ENCODE measurements at regions not wholly inside any gene's neighbourhood (a gene's known extent, or its start where the extent isn't known, plus 50 kb on each side); places are given as distances from the start of the nearest gene placed in this dataset.

- ChIA-PET CTCF (ENCODE audit: partially characterized antibody) (interaction anchor here (0.7 to 3.0 kb wide), 5 partner anchors 13 to 239 kb away, joined by 3 to 14 read pairs (median 4); partner anchors contain the start of gene SNX18), POLR2A (ENCODE audit: partially characterized antibody) (interaction anchor here (1.1 to 4.1 kb wide), 7 partner anchors 10 to 240 kb away, joined by 3 to 42 read pairs (median 6); partner anchors contain the start of gene SNX18)
- no peak overlapping the region for H3K27ac ChIP-seq (ENCODE audit: low read depth, low read length)
- H3K27ac Mint-ChIP-seq = peak overlapping the region in 4 of 7 donors; percentile 17 to 54 (median 43)
- H3K9me3 Mint-ChIP-seq = peaks cover 0 to 7% (median 0%) of the 10 kb centered on the region in 8 donors
- H3K4me1 ChIP-seq (ENCODE audit: insufficient read depth, low read length) = peaks cover 23% of the 10 kb centered on the region
- no peak for DNase-seq
- H3K9me3 ChIP-seq (ENCODE audit: control insufficient read depth in 1 of 2, low read length in 2 of 2) = no peaks in the 10 kb centered on the region
- intact Hi-C loops (cut with micrococcal nuclease) = no loop called here
- H3K36me3 Mint-ChIP-seq = no peaks in the 10 kb centered on the region
- no peaks in the 10 kb centered on the region for H3K27me3 Mint-ChIP-seq
- H3K4me3 Mint-ChIP-seq = peak overlapping the region in 6 of 8 donors; percentile 22 to 75 (median 70)
- no peak overlapping the region for H3K4me3 ChIP-seq (ENCODE audit: low read length in 2 of 2)
- H3K36me3 ChIP-seq (ENCODE audit: insufficient read depth, low read length) = no peaks in the 10 kb centered on the region
- peaks cover 17 to 34% (median 28%) of the 10 kb centered on the region in 4 donors for H3K4me1 Mint-ChIP-seq
- H3K27me3 ChIP-seq (ENCODE audit: insufficient read depth, low read length) = no peaks in the 10 kb centered on the region
Observed at GRCh38 chr5:54756796-54757402, 228.5 kb downstream of the ESM1 start.

DNA sequence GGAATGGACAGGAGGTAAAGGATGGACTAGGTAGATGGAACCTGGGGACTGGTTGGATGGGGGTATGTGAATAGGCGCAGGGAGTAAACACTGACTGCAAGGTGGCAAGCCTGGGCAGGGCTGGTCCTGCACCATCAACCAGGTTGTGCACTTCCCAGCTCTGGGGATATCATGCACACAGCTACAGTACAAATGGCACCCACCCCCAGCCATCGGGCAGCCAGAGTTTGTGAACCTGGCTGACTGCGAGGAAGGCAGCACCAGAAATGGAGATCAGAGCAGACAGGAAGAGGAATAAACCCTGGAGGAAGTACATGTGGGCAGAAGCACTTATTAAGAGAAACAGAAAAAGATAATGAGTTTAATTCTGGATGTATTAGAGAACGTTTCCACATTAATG lies 229.1 kb downstream of the ESM1 start:
- ChIA-PET CTCF (ENCODE audit: partially characterized antibody) (interaction anchor here (1.0 to 3.0 kb wide), 4 partner anchors 12 to 238 kb away, joined by 3 to 14 read pairs (median 5); partner anchors contain the start of gene SNX18), POLR2A (ENCODE audit: partially characterized antibody) (interaction anchor here (0.9 to 4.1 kb wide), 7 partner anchors 12 to 446 kb away, joined by 3 to 42 read pairs (median 6); partner anchors contain the start of genes ARL15 and SNX18)
- H3K4me1 Mint-ChIP-seq = peaks cover 17 to 34% (median 29%) of the 10 kb centered on the region in 4 donors
- peak overlapping the region in 6 of 7 donors; percentile 14 to 54 (median 43) for H3K27ac Mint-ChIP-seq
- H3K36me3 ChIP-seq (ENCODE audit: insufficient read depth, low read length) = no peaks in the 10 kb centered on the region
- no peaks in the 10 kb centered on the region for H3K27me3 ChIP-seq (ENCODE audit: insufficient read depth, low read length)
- no peaks in the 10 kb centered on the region for H3K36me3 Mint-ChIP-seq
- peaks cover 23% of the 10 kb centered on the region for H3K4me1 ChIP-seq (ENCODE audit: insufficient read depth, low read length)
- peaks cover 0 to 7% (median 0%) of the 10 kb centered on the region in 8 donors for H3K9me3 Mint-ChIP-seq
- intact Hi-C loops (cut with micrococcal nuclease) = no loop called here
- H3K27ac ChIP-seq (ENCODE audit: low read depth, low read length) = no peak overlapping the region
- DNase-seq = peak in 1 of 5 donors; percentile 7
- H3K27me3 Mint-ChIP-seq = no peaks in the 10 kb centered on the region
- no peak overlapping the region for H3K4me3 ChIP-seq (ENCODE audit: low read length in 2 of 2)
- peak overlapping the region in 7 of 8 donors; percentile 22 to 75 (median 68) for H3K4me3 Mint-ChIP-seq
- H3K9me3 ChIP-seq (ENCODE audit: control insufficient read depth in 1 of 2, low read length in 2 of 2) = no peaks in the 10 kb centered on the region

DNA sequence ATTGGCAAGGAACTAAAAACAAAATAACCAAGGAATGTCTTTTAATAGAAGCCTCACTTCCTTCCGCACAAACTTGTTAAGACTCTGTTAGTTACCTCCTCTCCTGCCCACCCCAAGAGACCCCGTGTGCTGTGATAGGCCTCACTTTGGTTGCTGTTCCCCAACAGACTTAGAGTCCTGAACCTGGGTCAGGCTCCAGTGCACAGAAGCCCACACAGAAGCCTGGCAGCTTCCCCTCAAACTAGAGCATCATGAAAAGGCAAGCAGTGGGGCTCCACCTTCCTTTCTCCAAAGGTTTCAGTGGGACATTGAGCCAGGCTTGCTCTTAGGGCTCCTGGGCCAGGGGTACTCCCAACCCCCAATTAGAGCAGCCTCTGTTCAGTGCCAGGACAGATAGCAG lies 230.5 kb downstream of the ESM1 start:
- Mint-ChIP-seq H3K9me3 (peaks cover 0 to 10% (median 0%) of the 10 kb centered on the region in 8 donors), H3K4me1 (peaks cover 17 to 36% (median 29%) of the 10 kb centered on the region in 4 donors), H3K36me3 (no peaks in the 10 kb centered on the region), H3K27me3 (no peaks in the 10 kb centered on the region), H3K27ac (no peak overlapping the region), H3K4me3 (no peak overlapping the region)
- Histone ChIP-seq H3K27ac (ENCODE audit: low read depth, low read length) (no peak overlapping the region), H3K27me3 (ENCODE audit: insufficient read depth, low read length) (no peaks in the 10 kb centered on the region), H3K36me3 (ENCODE audit: insufficient read depth, low read length) (no peaks in the 10 kb centered on the region), H3K4me1 (ENCODE audit: insufficient read depth, low read length) (peaks cover 23% of the 10 kb centered on the region), H3K4me3 (ENCODE audit: low read length in 2 of 2) (no peak overlapping the region), H3K9me3 (ENCODE audit: control insufficient read depth in 1 of 2, low read length in 2 of 2) (no peaks in the 10 kb centered on the region)
- ChIA-PET CTCF (ENCODE audit: partially characterized antibody) (interaction anchor here (0.7 to 3.0 kb wide), 2 partner anchors 14 to 90 kb away, joined by 3 to 14 read pairs; no protein-coding TSS in a partner anchor), POLR2A (ENCODE audit: partially characterized antibody) (interaction anchor here (1.8 to 4.1 kb wide), 4 partner anchors 10 to 238 kb away, joined by 6 to 42 read pairs (median 10); partner anchors contain the start of gene SNX18)
- no peak for DNase-seq
- intact Hi-C loops (cut with micrococcal nuclease) = no loop called here

DNA sequence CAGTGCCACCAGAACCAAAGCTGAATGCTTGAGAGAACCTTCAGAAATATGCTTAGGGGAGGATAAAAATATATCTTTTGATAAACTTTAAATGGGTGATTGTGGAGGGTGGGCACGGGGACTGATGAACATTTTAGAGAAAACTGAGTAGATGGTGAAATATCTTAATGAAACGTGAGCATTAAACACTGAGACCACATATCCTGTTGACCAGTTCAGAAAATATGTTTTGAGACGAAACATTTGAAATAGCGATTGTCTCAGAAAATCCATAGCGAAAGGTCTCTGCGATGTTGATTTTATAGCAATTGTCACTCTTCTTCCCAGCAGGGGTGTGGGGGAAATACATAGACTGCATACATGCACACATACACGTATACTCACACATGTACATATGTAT lies 231.0 kb downstream of the ESM1 start:
- no peak overlapping the region for H3K4me3 ChIP-seq (ENCODE audit: low read length in 2 of 2)
- Mint-ChIP-seq H3K9me3 (peaks cover 0 to 10% (median 0%) of the 10 kb centered on the region in 8 donors), H3K4me3 (no peak overlapping the region), H3K27ac (no peak overlapping the region), H3K27me3 (no peaks in the 10 kb centered on the region), H3K4me1 (peaks cover 17 to 36% (median 29%) of the 10 kb centered on the region in 4 donors), H3K36me3 (no peaks in the 10 kb centered on the region)
- ChIA-PET POLR2A (ENCODE audit: partially characterized antibody) (interaction anchor here (2.1 kb wide), 1 partner anchor 10 kb away, joined by 13 read pairs; no protein-coding TSS in a partner anchor), CTCF (ENCODE audit: partially characterized antibody) (interaction anchor here (1.7 kb wide), 1 partner anchor 235 kb away, joined by 4 read pairs; no protein-coding TSS in a partner anchor)
- H3K27me3 ChIP-seq (ENCODE audit: insufficient read depth, low read length) = no peaks in the 10 kb centered on the region
- no peaks in the 10 kb centered on the region for H3K36me3 ChIP-seq (ENCODE audit: insufficient read depth, low read length)
- H3K9me3 ChIP-seq (ENCODE audit: control insufficient read depth in 1 of 2, low read length in 2 of 2) = no peaks in the 10 kb centered on the region
- no peak for DNase-seq
- H3K4me1 ChIP-seq (ENCODE audit: insufficient read depth, low read length) = peaks cover 23% of the 10 kb centered on the region
- intact Hi-C loops (cut with micrococcal nuclease) = no loop called here
- no peak overlapping the region for H3K27ac ChIP-seq (ENCODE audit: low read depth, low read length)

DNA sequence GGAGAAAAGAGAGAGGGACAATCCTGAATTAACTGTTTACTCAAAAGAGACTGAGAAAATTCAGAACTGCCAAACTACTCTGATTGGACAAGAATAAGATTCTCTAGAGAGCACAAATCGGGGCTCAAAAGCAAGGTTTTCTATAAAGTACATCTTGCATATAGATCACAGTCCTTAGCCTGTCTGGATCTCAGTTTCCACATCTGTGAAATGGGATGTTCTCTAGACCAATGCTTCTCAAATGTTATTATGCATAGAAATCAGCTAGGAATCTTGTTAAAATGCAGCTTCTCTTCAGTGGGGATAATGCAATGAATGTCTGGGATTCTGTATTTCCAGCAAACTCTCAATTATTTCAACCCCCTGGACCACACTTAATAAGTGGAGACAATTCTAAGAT lies 231.6 kb downstream of the ESM1 start:
- CTCF ChIA-PET (ENCODE audit: partially characterized antibody) = interaction anchor here (1.3 to 1.7 kb wide), 3 partner anchors 9 to 234 kb away, joined by 3 to 4 read pairs (median 3); no protein-coding TSS in a partner anchor
- Mint-ChIP-seq H3K27ac (no peak overlapping the region), H3K4me3 (no peak overlapping the region), H3K36me3 (no peaks in the 10 kb centered on the region), H3K9me3 (peaks cover 0 to 10% (median 0%) of the 10 kb centered on the region in 8 donors), H3K4me1 (peaks cover 17 to 36% (median 29%) of the 10 kb centered on the region in 4 donors), H3K27me3 (no peaks in the 10 kb centered on the region)
- POLR2A ChIA-PET (ENCODE audit: partially characterized antibody) = interaction anchor here (0.9 to 2.6 kb wide), 5 partner anchors 9 to 232 kb away, joined by 3 to 13 read pairs (median 5); no protein-coding TSS in a partner anchor
- no peaks in the 10 kb centered on the region for H3K9me3 ChIP-seq (ENCODE audit: control insufficient read depth in 1 of 2, low read length in 2 of 2)
- no peak for DNase-seq
- no peaks in the 10 kb centered on the region for H3K36me3 ChIP-seq (ENCODE audit: insufficient read depth, low read length)
- H3K4me3 ChIP-seq (ENCODE audit: low read length in 2 of 2) = no peak overlapping the region
- no peak overlapping the region for H3K27ac ChIP-seq (ENCODE audit: low read depth, low read length)
- H3K4me1 ChIP-seq (ENCODE audit: insufficient read depth, low read length) = peaks cover 23% of the 10 kb centered on the region
- intact Hi-C loops (cut with micrococcal nuclease) = no loop called here
- H3K27me3 ChIP-seq (ENCODE audit: insufficient read depth, low read length) = no peaks in the 10 kb centered on the region

DNA sequence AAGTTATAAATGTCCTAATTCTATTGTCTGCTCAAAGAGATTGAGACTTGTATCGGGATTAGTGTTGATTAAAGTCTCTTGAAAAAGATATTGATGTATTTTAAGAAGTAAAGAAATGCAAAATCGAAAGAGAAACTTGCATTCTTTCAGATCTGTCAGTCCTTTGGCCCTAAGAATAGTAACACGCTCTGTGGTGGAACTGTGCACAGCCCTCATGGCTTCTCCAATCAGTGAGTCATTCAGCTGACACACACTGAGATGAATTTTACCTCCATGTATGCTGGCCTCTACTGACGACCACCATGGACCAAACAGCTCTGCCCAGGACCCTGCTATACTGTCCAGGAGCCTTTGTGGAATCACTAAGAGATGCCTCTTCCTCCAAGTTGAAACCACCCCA lies 232.4 kb downstream of the ESM1 start:
- H3K9me3 Mint-ChIP-seq = peaks cover 0 to 10% (median 0%) of the 10 kb centered on the region in 8 donors
- peak overlapping the region in 5 of 7 donors; percentile 3 to 75 (median 65) for H3K27ac Mint-ChIP-seq
- H3K27me3 Mint-ChIP-seq = no peaks in the 10 kb centered on the region
- Histone ChIP-seq H3K36me3 (ENCODE audit: insufficient read depth, low read length) (no peaks in the 10 kb centered on the region), H3K27me3 (ENCODE audit: insufficient read depth, low read length) (no peaks in the 10 kb centered on the region), H3K4me3 (ENCODE audit: low read length in 2 of 2) (no peak overlapping the region), H3K4me1 (ENCODE audit: insufficient read depth, low read length) (peaks cover 23% of the 10 kb centered on the region), H3K27ac (ENCODE audit: low read depth, low read length) (no peak overlapping the region), H3K9me3 (ENCODE audit: control insufficient read depth in 1 of 2, low read length in 2 of 2) (no peaks in the 10 kb centered on the region)
- peak in 2 of 5 donors; percentile 16 to 25 for DNase-seq
- ChIA-PET CTCF (ENCODE audit: partially characterized antibody) (interaction anchor here (1.3 to 1.7 kb wide), 4 partner anchors 8 to 234 kb away, joined by 3 to 4 read pairs (median 3); no protein-coding TSS in a partner anchor), POLR2A (ENCODE audit: partially characterized antibody) (interaction anchor here (0.9 to 2.6 kb wide), 5 partner anchors 9 to 232 kb away, joined by 3 to 13 read pairs (median 5); no protein-coding TSS in a partner anchor)
- no peaks in the 10 kb centered on the region for H3K36me3 Mint-ChIP-seq
- peaks cover 17 to 36% (median 29%) of the 10 kb centered on the region in 4 donors for H3K4me1 Mint-ChIP-seq
- intact Hi-C loops (cut with micrococcal nuclease) = no loop called here
- H3K4me3 Mint-ChIP-seq = peak overlapping the region in 6 of 8 donors; percentile 12 to 75 (median 70)

GRCh38 chr5:54748527-54748926 lies 231.0 kb downstream of the SNX18 start:
- H3K36me3 ChIP-seq (ENCODE audit: insufficient read depth, low read length) = no peaks in the 10 kb centered on the region
- no peaks in the 10 kb centered on the region for H3K27me3 ChIP-seq (ENCODE audit: insufficient read depth, low read length)
- no peaks in the 10 kb centered on the region for H3K9me3 ChIP-seq (ENCODE audit: control insufficient read depth in 1 of 2, low read length in 2 of 2)
- H3K4me3 ChIP-seq (ENCODE audit: low read length in 2 of 2) = no peak overlapping the region
- DNase-seq = no peak
- no peak overlapping the region for H3K4me3 Mint-ChIP-seq
- H3K9me3 Mint-ChIP-seq = peaks cover 0 to 2% (median 0%) of the 10 kb centered on the region in 8 donors
- ChIA-PET POLR2A (ENCODE audit: partially characterized antibody) (no interaction called here), CTCF (ENCODE audit: partially characterized antibody) (interaction anchor here (1.1 kb wide), 1 partner anchor 231 kb away, joined by 4 read pairs; the partner anchor contains the start of gene SNX18)
- no peak overlapping the region for H3K27ac ChIP-seq (ENCODE audit: low read depth, low read length)
- H3K4me1 Mint-ChIP-seq = peaks cover 19 to 40% (median 24%) of the 10 kb centered on the region in 4 donors
- H3K36me3 Mint-ChIP-seq = no peaks in the 10 kb centered on the region
- no peaks in the 10 kb centered on the region for H3K27me3 Mint-ChIP-seq
- intact Hi-C loops (cut with micrococcal nuclease) = loop anchor here (10.0 kb wide), 1 partner anchor 96 kb away; no protein-coding TSS in a partner anchor
- H3K4me1 ChIP-seq (ENCODE audit: insufficient read depth, low read length) = peaks cover 36% of the 10 kb centered on the region
- H3K27ac Mint-ChIP-seq = no peak overlapping the region
